Endodermal cell (in vitro differentiated cells): ENCODE measurements at regions not wholly inside any gene's neighbourhood (a gene's known extent, or its start where the extent isn't known, plus 50 kb on each side); places are given as distances from the start of the nearest gene placed in this dataset.

Experiments
- DNase-seq: peaks from one replicate; pipeline ENCODE4 v3.0.0-alpha.2; 2017
- H3K27ac ChIP-seq: 2 replicates; pipeline ENCODE4 v1.5.1; 2013; ENCODE audit warnings: mild to moderate bottlenecking, low read depth, low read length, moderate library complexity
- H3K27me3 ChIP-seq: 2 replicates; pipeline ENCODE4 v1.6.1; 2013; ENCODE audit warnings: mild to moderate bottlenecking, low read length, moderate library complexity; ENCODE audit not compliant: insufficient read depth, control insufficient read depth, poor library complexity, severe bottlenecking
- H3K36me3 ChIP-seq: 2 replicates; pipeline ENCODE4 v1.7.0; 2013; ENCODE audit warnings: mild to moderate bottlenecking, low read length, moderate library complexity; ENCODE audit not compliant: control insufficient read depth, insufficient read depth
- H3K4me1 ChIP-seq: one replicate; pipeline ENCODE4 v1.7.0; 2013; ENCODE audit warnings: low read length; ENCODE audit not compliant: control insufficient read depth, insufficient read depth
- H3K4me3 ChIP-seq: 2 replicates; pipeline ENCODE4 v1.5.1; 2013; ENCODE audit warnings: mild to moderate bottlenecking, low read length, moderate library complexity
- H3K9ac ChIP-seq: 2 replicates; pipeline ENCODE4 v1.6.1; 2013; ENCODE audit warnings: mild to moderate bottlenecking, low read length, moderate library complexity; ENCODE audit not compliant: poor library complexity, severe bottlenecking; ENCODE audit errors: extremely low read depth
- H3K9me3 ChIP-seq: 2 replicates; pipeline ENCODE4 v1.6.1; 2013; ENCODE audit warnings: mild to moderate bottlenecking, low read length, moderate library complexity; ENCODE audit not compliant: control insufficient read depth
- H3K27ac Mint-ChIP-seq: 2 replicates; pipeline ENCODE4 v1.8.0; 2020; ENCODE audit warnings: mixed read lengths
- H3K27me3 Mint-ChIP-seq: 2 replicates; pipeline ENCODE4 v1.8.0; 2021; ENCODE audit warnings: mild to moderate bottlenecking, mixed read lengths; ENCODE audit not compliant: insufficient read depth
- H3K36me3 Mint-ChIP-seq: 2 replicates; pipeline ENCODE4 v1.8.0; 2020; ENCODE audit warnings: low read depth, mixed read lengths
- H3K4me1 Mint-ChIP-seq: 2 replicates; pipeline ENCODE4 v1.8.0; 2020; ENCODE audit warnings: mixed read lengths
- H3K4me3 Mint-ChIP-seq: 2 replicates; pipeline ENCODE4 v1.8.0; 2020; ENCODE audit warnings: mild to moderate bottlenecking, moderate library complexity, mixed read lengths
- H3K9me3 Mint-ChIP-seq: 2 replicates; pipeline ENCODE4 v1.8.0; 2020; ENCODE audit warnings: mild to moderate bottlenecking, mixed read lengths
- CTCF ChIP-seq: fragments of 200-600 bp; sonication (generic); conservative IDR thresholded peaks from 2 replicates; pipeline ENCODE4 v1.5.0; 2021; ENCODE audit warnings: antibody characterized with exemption, mild to moderate bottlenecking
- WGBS, 2 experiments: methylation state at CpG; one replicate each; pipeline versions ENCODE4 v1.1.5 to v1.1.7; 2013; ENCODE audit warnings: missing lambda C conversion rate in 2 of 2, mixed read lengths in 1 of 2; ENCODE audit not compliant: insufficient coverage in 1 of 2, insufficient read length in 1 of 2; 5-methylcytosine and 5-hydroxymethylcytosine counted together

- no peak for TF ChIP-seq CTCF
- Histone ChIP-seq H3K27ac (no peak overlapping the region), H3K27me3 (no peaks in the 10 kb centered on the region), H3K4me1 (no peaks in the 10 kb centered on the region), H3K4me3 (no peak overlapping the region), H3K9me3 (peaks cover 9% of the 10 kb centered on the region), H3K36me3 (no peaks in the 10 kb centered on the region), H3K9ac (no peak overlapping the region)
- Mint-ChIP-seq H3K4me1 (no peaks in the 10 kb centered on the region), H3K27ac (no peak overlapping the region), H3K4me3 (no peak overlapping the region), H3K9me3 (peaks cover 36% of the 10 kb centered on the region), H3K27me3 (no peaks in the 10 kb centered on the region), H3K36me3 (peaks cover 9% of the 10 kb centered on the region)
- no peak for DNase-seq
- 82% methylated on average over 1 of the region's 1 CpG; no CpG with 5 or more reads in 1 of the 2 experiments for WGBS, 2 experiments
These were observed 917.5 kb upstream of the GOT2 start for GRCh38 chr16:59651662-59652061.

- Mint-ChIP-seq H3K4me1 (no peaks in the 10 kb centered on the region), H3K36me3 (peaks cover 12% of the 10 kb centered on the region), H3K4me3 (no peak overlapping the region), H3K27me3 (no peaks in the 10 kb centered on the region), H3K9me3 (peaks cover 66% of the 10 kb centered on the region), H3K27ac (no peak overlapping the region)
- no peaks in the 10 kb centered on the region for H3K36me3 ChIP-seq
- no peaks in the 10 kb centered on the region for H3K27me3 ChIP-seq
- no peak overlapping the region for H3K27ac ChIP-seq
- no peaks in the 10 kb centered on the region for H3K4me1 ChIP-seq
- H3K4me3 ChIP-seq: no peak overlapping the region
- peaks cover 30% of the 10 kb centered on the region for H3K9me3 ChIP-seq
- H3K9ac ChIP-seq: no peak overlapping the region
- DNase-seq: no peak
- no peak for TF ChIP-seq CTCF
These were observed 911.1 kb upstream of the GOT2 start for GRCh38 chr16:59645194-59645593.

- H3K4me1 Mint-ChIP-seq: no peaks in the 10 kb centered on the region
- TF ChIP-seq CTCF: no peak
- no peaks in the 10 kb centered on the region for H3K27me3 Mint-ChIP-seq
- no peak overlapping the region for H3K9ac ChIP-seq
- no peak overlapping the region for H3K4me3 Mint-ChIP-seq
- DNase-seq: no peak
- no peaks in the 10 kb centered on the region for H3K36me3 ChIP-seq
- peaks cover 21% of the 10 kb centered on the region for H3K9me3 Mint-ChIP-seq
- no peak overlapping the region for H3K27ac ChIP-seq
- H3K4me1 ChIP-seq: no peaks in the 10 kb centered on the region
- no peak overlapping the region for H3K27ac Mint-ChIP-seq
- H3K27me3 ChIP-seq: no peaks in the 10 kb centered on the region
- H3K36me3 Mint-ChIP-seq: peaks cover 10% of the 10 kb centered on the region
- peaks cover 18% of the 10 kb centered on the region for H3K9me3 ChIP-seq
- H3K4me3 ChIP-seq: no peak overlapping the region
These were observed 901.6 kb upstream of the GOT2 start for GRCh38 chr16:59635674-59636073.
